H1 (cell line): ENCODE measurements at regions not wholly inside any gene's neighbourhood (a gene's known extent, or its start where the extent isn't known, plus 50 kb on each side); places are given as distances from the start of the nearest gene placed in this dataset.

Source experiments
- CTCF ChIP-seq, 3 experiments: IDR thresholded peaks; 1 replicate in 2 of 3; 2 replicates in 1 of 3; pipeline versions ENCODE4 v1.5.1 to v1.6.1; 2011; ENCODE audit warnings: low read length in 3 of 3, mild to moderate bottlenecking in 3 of 3, inconsistent platforms in 2 of 3, low read depth in 1 of 3, moderate library complexity in 1 of 3; ENCODE audit not compliant: insufficient read depth in 1 of 3; ENCODE audit errors: control extremely low read depth in 1 of 3
- FOSL1 ChIP-seq: IDR thresholded peaks from 2 replicates; pipeline ENCODE4 v1.6.1; 2011; ENCODE audit warnings: mild to moderate bottlenecking, low read depth, low read length, moderate library complexity; ENCODE audit not compliant: insufficient read depth
- HDAC6 ChIP-seq: IDR thresholded peaks from one replicate; pipeline ENCODE4 v1.7.1; 2012; ENCODE audit warnings: low read depth, mild to moderate bottlenecking, inconsistent platforms, low read length, moderate library complexity
- RAD21 ChIP-seq, 2 experiments: IDR thresholded peaks in 1 of 2; conservative IDR thresholded peaks in 1 of 2; 2 replicates each; pipeline ENCODE4 v1.6.1; 2011; ENCODE audit warnings: low read depth in 2 of 2, low read length in 2 of 2, improper control_type of control experiment in 1 of 2, inconsistent platforms in 1 of 2, mild to moderate bottlenecking in 1 of 2, moderate library complexity in 1 of 2
- TBP ChIP-seq: IDR thresholded peaks from 2 replicates; pipeline ENCODE4 v1.6.1; 2011; ENCODE audit warnings: low read depth, low read length, improper control_type of control experiment
- USF2 ChIP-seq: IDR thresholded peaks from 2 replicates; pipeline ENCODE4 v1.6.1; 2011; ENCODE audit warnings: low read length, improper control_type of control experiment

GRCh38 chrX:88991583-88992132 is 244.6 kb downstream of the CPXCR1 start (continued):
- TF ChIP-seq TBP (no peak), USF2 (no peak), HDAC6 (no peak), CTCF (IDR thresholded peaks at IDR 0.05; ENCODE audit: control extremely low read depth in 1 of 3, insufficient read depth in 1 of 3, low read depth in 1 of 3, low read length in 3 of 3) (no peak), RAD21 (IDR thresholded peaks at IDR 0.05 in 1 of 2, conservative IDR thresholded peaks at IDR 0.05 in 1 of 2; ENCODE audit: low read depth in 2 of 2, low read length in 2 of 2) (no peak), FOSL1 (no peak)
